Adrenal gland (tissue), 5 donors: ENCODE measurements at regions not wholly inside any gene's neighbourhood (a gene's known extent, or its start where the extent isn't known, plus 50 kb on each side); places are given as distances from the start of the nearest gene placed in this dataset.
"Not testable (repeated sequence)": the region's sequence is repeated elsewhere in the genome, so short reads cannot be mapped to it uniquely, and the experiment has no call there.

ENCODE experiments used
- CTCF ChIP-seq, 6 experiments: fragments of 450-650 bp in 4 of 6; fragments of 200-600 bp in 2 of 6; sonication (generic) in 1 of 6; IDR thresholded peaks; 1 replicate in 5 of 6; 2 replicates in 1 of 6; pipeline versions ENCODE4 v1.5.1 to v1.8.0; 2016 to 2021; ENCODE audit warnings: antibody characterized with exemption in 6 of 6, mild to moderate bottlenecking in 2 of 6, moderate library complexity in 1 of 6
- POLR2A ChIP-seq, 2 donors: fragments of 450-650 bp; IDR thresholded peaks; one replicate each; pipeline ENCODE4 v1.6.1; 2017; ENCODE audit warnings: antibody characterized with exemption in 2 of 2, mild to moderate bottlenecking in 2 of 2, moderate library complexity in 1 of 2
- donor health status: DM: no; HTN: no; CAD: no.

- not testable (repeated sequence) for TF ChIP-seq CTCF, POLR2A (IDR thresholded peaks at IDR 0.05)
These were observed 78.8 kb upstream of the CDC42EP3 start for GRCh38 chr2:37750286-37750685.
